ENCODE measurements at regions not wholly inside any gene's neighbourhood (a gene's known extent, or its start where the extent isn't known, plus 50 kb on each side); places are given as distances from the start of the nearest gene placed in this dataset.
"Not testable (repeated sequence)": the region's sequence is repeated elsewhere in the genome, so short reads cannot be mapped to it uniquely, and the experiment has no call there.

- no peak for DNase-seq (ENCODE audit: low read depth in 2 of 2)
Measured at GRCh38 chr10:23754941-23755340, 316.1 kb downstream of the OTUD1 start.

- no peak for DNase-seq (ENCODE audit: low read depth in 2 of 2)
Measured at GRCh38 chr10:23755556-23755955, 316.7 kb downstream of the OTUD1 start.

- DNase-seq (ENCODE audit: low read depth in 2 of 2) = no peak
Measured at GRCh38 chr10:23768281-23768680, 329.4 kb downstream of the OTUD1 start.

DNA sequence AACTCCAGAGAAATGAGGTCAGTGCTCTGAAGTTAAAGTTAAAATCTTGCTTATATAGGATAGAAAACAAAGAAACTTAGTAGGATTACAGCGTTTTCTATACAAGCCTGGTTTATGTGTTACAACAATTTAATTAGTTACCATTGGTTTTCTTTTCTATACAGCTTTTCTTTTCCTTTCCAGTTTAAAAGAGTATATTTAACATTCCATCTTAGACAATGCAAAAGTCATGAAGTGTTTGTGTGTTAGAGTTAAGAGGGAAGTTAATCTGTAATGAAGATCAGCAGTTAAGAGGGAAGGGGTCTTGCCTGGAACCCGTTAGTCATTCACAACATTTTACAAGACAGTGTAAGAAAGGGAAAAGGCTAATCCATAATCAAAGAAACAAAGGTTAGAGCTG, 338.3 kb downstream of the OTUD1 start:
- no peak for DNase-seq (ENCODE audit: low read depth in 2 of 2)

DNA sequence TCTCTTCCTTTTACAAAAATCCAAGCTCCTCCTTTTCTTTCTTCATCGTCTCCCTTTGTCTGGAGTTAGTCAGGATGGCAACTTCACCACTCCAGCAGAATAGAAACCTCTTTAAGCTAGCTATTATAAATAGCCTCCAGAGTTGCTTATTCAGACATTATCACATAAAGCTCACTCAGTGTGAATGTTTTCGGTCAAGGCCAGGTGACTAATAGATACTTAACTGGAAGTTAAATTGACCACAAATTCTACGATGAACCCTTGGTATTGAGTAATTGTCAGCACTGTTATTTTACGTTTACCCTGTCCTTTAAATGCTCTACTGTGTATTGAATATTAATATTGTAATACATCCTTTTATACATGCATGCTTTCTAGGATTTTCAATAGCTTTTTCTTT, 340.4 kb downstream of the OTUD1 start:
- DNase-seq (ENCODE audit: low read depth in 2 of 2) = no peak

- no peak for DNase-seq (ENCODE audit: low read depth in 2 of 2)
Measured at GRCh38 chr10:23780331-23780730, 341.5 kb downstream of the OTUD1 start.

- DNase-seq (ENCODE audit: low read depth in 2 of 2) = no peak
Measured at GRCh38 chr10:23786594-23786993, 347.7 kb downstream of the OTUD1 start.

DNA sequence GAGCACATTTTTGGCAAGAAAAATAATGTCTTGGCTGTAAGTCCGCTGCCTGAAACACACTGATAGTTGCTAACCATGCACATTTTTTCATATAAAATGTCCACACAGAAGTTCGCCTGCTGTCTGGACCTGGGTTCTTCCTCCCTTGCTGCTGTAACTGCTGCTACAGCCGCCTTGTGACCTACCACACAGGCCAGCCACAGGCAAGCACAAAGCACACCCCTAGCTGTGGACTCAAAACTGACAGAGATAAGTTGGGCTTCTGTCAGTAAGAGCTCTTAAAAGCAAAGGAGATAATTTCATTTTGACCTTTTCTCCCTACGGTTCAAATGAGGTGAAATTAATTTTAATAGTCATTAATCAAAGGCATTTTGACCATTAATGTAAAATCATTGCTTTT, 354.7 kb downstream of the OTUD1 start:
- no peak for DNase-seq (ENCODE audit: low read depth in 2 of 2)

- DNase-seq (ENCODE audit: low read depth in 2 of 2) = not testable (repeated sequence)
Measured at GRCh38 chr10:23797452-23797851, 358.6 kb downstream of the OTUD1 start.

DNA sequence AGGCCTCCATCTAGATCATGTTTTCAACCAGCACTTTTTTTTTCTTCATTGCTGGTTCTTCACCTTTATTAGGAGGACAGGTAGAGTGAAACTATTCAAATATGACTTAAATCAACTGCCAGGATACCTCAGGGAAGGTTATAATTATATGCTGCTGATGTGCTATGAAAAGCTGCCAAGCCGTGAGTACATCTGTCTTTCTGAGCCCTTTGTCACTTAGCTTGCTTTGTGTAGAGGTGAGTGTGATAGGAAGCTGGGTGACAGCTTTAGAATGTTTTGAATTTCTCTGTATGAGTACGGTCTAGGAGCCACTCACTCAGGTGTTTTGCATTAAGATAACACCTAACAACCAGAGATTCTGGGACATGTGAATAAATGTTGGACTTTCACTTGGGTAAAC, 365.2 kb downstream of the OTUD1 start:
- no peak for DNase-seq (ENCODE audit: low read depth in 2 of 2)

DNA sequence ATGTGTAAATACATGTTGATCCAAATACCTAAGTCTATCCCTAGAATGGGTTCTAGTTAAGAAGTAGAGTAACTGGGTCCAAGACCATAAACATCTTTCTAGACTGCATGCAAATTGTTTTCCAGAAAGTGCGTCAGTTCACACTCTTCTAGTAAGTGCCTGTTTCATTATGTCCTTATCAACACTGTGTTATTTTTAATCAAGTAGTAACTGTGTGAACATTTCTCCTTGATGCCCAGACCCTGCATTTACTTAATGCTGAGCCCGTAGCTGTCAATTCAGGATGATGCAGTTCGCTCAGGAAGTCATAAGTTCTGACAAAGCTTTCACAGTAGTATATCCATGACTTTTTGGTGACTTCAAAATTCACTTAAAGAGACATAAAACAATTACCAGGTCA, 374.8 kb downstream of the OTUD1 start:
- no peak for DNase-seq (ENCODE audit: low read depth in 2 of 2)

DNA sequence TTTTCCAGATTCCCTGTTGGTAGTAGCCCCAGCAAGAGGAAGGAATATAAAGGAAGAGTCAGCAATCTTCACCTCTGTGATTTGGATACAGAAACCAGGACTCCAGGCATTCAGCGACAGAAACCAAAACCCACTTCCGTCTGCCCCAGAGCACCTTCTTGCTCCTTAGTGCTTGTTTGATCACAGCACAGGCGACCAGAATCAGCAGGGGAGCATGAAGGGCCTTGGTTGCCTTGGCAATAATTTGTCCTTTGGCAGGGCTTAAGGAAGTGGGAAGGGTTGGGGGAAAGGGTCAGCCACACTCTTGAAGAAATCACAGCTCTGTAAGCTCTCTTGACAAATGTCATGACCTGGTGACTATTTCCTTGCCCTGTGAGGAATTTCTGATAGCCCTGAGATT, 379.6 kb downstream of the OTUD1 start:
- DNase-seq (ENCODE audit: low read depth in 2 of 2) = no peak

- DNase-seq (ENCODE audit: low read depth in 2 of 2) = no peak
Measured at GRCh38 chr10:23820792-23821191, 381.9 kb downstream of the OTUD1 start.

DNA sequence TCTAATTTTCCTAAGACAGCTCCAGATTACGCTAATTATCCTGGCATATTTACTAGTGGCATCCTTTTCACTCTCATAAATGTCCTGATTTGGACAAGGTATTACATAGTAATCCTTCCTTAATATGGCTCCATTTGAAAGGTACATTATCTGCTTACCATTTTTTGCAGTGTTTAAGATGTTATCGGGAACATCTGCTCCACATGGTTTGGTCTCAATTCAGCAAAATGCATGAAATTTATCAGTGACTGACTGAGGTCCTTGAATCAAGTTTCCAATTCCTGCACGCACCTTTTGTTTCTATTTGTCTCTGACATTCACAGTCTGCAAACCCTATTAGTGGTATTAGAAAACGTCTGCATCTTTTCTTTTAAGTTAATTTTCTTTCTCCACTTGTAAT, 384.1 kb upstream of the KIAA1217 start:
- no peak for DNase-seq (ENCODE audit: low read depth in 2 of 2)

GRCh38 chr10:23826421-23826820, 382.5 kb upstream of the KIAA1217 start:
- no peak for DNase-seq (ENCODE audit: low read depth in 2 of 2)

DNA sequence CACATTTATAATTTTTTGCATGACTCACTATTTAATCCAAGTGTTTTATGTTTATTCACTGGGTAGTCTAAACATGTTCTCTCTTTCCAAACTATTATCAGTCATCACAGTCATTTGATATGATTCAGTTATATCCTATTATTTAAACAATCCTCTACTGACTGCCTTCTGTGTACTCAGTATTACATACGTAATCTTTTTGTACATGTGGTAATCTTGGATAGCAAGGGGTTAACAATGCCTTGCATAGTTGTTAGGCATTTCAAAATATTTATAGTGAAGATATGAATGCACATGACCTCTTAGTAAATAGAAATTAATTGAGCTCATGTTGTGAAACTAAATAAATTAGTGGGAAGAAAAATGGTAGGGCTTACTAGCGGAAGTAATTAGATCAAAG, 379.4 kb upstream of the KIAA1217 start:
- DNase-seq (ENCODE audit: low read depth in 2 of 2) = no peak

- no peak for DNase-seq (ENCODE audit: low read depth in 2 of 2)
Measured at GRCh38 chr10:23834091-23834490, 374.8 kb upstream of the KIAA1217 start.

DNA sequence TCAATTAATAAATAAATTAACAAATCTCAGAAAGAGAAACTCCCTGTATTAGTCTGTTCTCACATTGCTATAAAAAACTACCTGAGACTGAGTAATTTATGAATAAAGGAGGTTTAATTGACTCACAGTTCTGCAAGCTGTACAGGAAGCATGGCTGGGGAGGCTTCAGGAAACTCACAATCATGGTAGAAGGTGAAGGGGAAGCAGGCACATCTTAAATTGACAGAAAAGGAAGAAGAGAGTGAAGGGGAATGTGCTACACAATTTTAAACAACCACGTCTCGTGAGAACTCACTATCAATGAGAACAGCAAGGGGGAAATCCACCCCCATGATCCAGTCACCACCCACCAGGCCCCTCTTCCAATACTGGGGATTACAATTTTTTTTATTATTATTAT, 358.3 kb upstream of the KIAA1217 start:
- DNase-seq (ENCODE audit: low read depth in 2 of 2) = no peak

- DNase-seq (ENCODE audit: low read depth in 2 of 2) = no peak
Measured at GRCh38 chr10:23859598-23859997, 349.3 kb upstream of the KIAA1217 start.

DNA sequence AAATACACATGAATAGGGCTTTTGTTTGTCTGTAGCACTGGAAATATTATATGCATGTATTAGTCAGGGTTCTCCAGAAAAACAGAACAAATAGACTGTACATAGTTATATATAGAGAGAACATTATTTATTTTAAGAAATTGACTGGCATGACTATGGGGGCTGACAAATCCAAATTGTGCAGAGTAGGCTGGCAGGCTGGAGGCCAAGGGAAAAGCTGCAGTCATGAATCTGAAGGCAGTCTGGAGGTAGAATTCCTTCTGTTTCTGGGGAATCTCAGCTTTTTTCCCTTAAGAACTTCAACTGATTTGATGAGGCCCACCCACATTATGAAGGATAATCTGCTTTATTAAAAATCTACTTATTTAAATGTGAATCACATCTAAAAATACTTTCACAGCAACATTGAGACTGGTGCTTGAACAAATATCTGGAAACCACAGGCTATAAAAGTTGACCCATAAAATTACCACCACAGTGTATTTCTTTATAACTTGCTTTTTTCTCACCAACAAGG, 344.2 kb upstream of the KIAA1217 start:
- no peak for DNase-seq (ENCODE audit: low read depth in 2 of 2)

GRCh38 chr10:23866985-23867384, 342.0 kb upstream of the KIAA1217 start:
- not testable (repeated sequence) for DNase-seq (ENCODE audit: low read depth in 2 of 2)

DNA sequence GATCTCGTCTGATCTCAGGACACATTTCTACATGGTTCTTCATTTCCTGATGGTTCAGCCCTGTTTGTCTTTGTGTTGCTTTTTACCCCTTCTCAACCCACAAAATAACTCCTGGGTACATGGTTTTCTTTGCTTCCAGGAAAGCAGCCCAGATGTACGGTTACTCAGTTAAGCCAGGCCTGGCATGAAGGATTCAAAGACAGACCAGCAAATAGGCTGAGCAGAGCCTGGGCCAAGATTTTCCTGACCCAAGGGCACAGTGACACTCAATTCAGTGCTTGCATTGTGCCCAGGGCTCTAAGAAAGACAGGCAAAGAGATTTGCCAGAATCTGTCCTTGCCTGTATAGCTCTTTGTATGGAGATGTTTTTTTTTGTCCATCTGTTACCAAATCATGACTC, 340.8 kb upstream of the KIAA1217 start:
- no peak for DNase-seq (ENCODE audit: low read depth in 2 of 2)

DNA sequence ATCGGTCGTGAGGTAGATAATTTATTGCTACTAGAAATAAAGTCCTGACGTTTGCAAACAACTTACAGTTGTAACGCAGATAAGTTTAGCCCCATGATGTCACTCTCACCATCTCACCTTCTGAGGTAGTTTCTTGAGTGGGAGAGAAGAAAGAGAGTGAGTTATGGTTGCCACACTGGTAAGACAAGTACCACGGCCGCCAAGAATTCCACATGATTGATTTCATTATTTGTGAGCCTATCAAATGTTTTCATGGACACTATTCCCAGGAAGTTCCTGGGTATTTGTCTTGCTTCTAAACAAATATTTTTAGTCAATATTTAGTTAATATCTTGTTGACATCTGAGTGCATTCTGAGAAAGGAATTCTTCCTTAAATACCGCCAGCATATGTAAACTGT, 339.4 kb upstream of the KIAA1217 start:
- no peak for DNase-seq (ENCODE audit: low read depth in 2 of 2)

DNA sequence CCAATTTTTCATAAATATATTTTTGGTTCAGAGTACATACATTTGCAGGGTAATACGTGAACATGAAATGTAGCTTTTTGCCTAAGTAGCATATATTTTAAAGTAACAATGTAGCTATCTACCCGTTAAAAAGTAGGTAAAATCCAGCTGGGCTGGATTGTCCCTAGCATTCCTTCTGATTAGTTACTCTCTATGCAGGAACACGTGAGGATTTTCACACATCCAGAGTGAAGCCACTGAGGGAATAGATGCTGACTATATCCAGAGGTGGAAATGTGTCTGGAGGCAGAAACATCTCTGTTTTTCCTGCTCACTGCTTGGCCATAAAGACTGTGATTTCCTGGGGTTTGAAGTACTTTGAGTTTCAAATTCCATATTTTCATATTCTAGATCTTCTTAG, 338.9 kb upstream of the KIAA1217 start:
- DNase-seq (ENCODE audit: low read depth in 2 of 2) = no peak

Measured in stimulated activated CD4-positive, alpha-beta T cell treated with anti-CD3 and anti-CD28 coated beads, Interleukin-4, amount 100 ng/mL, for 48 hours (primary cell).